ENCODE measurements at regions not wholly inside any gene's neighbourhood (a gene's known extent, or its start where the extent isn't known, plus 50 kb on each side); places are given as distances from the start of the nearest gene placed in this dataset.
A peak's percentile ranks its signal among the peaks of the same experiment; 100 is the strongest.

GRCh38 chr18:78865771-78866310 is 113.8 kb upstream of the SALL3 start:
- DNase-seq (ENCODE audit: low spot score), result no peak

GRCh38 chr18:78867131-78867530 is 112.5 kb upstream of the SALL3 start:
- no peak for DNase-seq (ENCODE audit: low spot score)

- DNase-seq (ENCODE audit: low spot score), result no peak
Observed at GRCh38 chr18:78868330-78869316, 111.0 kb upstream of the SALL3 start.

GRCh38 chr18:78871618-78872017 is 108.0 kb upstream of the SALL3 start:
- no peak for DNase-seq (ENCODE audit: low spot score)

DNA sequence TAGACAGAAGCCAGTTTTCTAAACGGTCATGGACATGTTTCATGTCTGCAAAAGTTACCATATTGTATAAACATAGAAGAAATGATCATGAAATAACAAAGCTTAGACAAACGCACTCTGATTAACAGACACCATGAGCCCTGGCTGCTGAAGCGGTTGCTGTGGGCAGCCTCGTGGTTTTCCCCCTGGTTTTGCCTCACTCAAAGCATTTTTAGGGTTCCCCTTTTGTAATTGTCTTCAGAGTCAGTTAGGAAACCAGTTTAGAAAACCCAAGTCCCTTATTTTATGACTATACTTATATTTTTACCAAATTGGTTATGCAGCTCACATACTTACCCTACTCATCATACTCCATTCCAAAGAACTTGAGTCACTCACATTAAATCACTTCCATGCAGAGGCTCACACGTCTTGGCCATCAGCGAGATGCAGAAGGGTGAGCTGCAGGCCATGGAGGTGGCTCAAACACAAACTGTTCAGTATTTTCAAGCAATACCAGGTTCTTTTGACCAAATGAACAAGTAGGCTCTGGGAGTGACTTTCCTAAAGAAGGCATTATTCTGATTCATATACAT is 105.6 kb upstream of the SALL3 start:
- no peak for DNase-seq (ENCODE audit: low spot score)

DNA sequence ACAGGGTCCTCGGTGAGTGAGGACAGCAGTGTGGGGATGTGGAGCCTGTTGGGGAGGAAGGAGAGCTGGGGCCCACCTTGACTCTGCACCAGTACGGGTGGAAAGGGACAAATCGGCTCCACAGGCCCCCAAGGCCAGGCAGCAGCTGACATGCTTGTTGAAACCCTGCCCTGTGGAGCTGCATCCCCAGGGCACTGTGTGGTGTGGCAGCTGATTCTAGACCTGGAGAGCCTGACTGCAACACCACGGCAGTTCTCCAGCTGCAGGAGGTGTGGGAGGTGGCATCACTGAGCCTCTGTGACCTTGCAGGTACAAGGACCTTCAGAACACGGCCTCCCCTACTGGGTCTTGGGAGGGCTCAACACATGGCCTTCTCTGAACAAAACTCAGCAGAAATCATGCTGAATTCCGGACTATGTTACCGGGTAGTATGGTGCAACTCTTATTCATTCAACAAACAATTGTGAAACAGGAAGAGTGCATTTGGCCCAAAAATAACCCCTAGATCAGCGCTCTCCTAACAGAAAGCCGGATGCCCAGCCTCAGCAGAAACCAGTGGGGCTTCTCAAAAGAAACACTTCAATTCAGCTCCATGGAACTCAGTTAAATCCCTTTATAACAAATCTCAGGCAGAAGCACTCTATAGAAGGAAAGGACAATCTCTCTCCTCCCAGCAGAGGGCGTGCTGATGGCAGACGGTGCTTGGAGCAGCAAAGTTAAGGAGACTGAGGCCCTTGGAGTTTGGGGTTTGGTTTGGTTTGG is 104.4 kb upstream of the SALL3 start:
- peak; percentile 29 for DNase-seq (ENCODE audit: low spot score)

GRCh38 chr18:78875778-78876650 is 103.6 kb upstream of the SALL3 start:
- no peak for DNase-seq (ENCODE audit: low spot score)

DNA sequence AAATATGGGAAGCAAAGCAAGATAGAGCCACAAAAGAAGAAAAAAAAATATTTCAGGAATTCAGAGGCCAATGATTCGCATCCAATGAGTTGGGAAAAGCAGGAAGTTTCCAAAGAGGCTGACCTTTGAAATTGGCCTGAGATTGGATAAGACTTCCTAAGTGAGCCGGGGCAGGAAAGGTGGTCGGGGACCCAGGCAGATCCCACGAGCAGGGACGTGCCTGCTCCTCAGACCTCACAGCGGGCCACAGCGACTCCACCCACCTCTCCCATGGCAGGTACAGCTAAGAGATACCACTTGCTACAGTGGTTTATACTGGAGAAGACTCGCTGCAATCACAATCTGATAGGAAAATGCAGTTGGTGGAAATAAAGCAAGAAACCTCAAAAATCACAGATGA is 102.8 kb upstream of the SALL3 start:
- no peak for DNase-seq (ENCODE audit: low spot score)

GRCh38 chr18:78878335-78878734 is 101.3 kb upstream of the SALL3 start:
- DNase-seq (ENCODE audit: low spot score), result no peak

DNA sequence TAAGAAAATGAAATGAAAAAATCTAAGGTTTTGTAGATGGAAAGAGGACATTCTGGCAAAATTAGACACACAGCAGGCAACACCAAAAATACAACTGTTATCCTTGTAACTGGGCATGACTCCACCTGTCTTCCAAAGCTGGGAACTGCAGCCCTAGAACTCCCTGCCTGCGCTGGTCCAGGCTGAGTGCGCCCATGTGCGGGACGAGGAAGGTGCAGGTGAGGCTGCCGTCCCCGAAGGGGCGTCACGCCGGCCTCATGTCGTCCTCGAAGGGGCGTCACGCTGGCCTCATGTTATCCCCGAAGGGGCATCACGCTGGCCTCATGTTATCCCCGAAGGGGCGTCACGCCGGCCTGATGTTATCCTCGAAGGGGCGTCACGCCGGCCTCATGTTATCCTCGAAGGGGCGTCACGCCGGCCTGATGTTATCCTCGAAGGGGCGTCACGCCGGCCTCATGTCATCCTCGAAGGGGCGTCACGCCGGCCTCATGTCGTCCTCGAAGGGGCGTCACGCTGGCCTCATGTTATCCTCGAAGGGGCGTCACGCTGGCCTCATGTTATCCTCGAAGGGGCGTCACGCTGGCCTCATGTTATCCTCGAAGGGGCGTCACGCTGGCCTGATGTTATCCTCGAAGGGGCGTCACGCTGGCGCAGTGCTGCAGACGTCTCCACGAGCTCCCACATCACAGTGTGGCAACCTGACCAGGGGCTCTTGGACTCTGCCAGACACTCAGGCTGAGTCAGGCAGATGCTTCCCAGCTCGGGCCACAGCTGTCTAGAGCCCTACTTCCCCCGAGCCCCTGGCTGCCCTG is 100.3 kb upstream of the SALL3 start:
- peak; percentile 3 for DNase-seq (ENCODE audit: low spot score)

DNA sequence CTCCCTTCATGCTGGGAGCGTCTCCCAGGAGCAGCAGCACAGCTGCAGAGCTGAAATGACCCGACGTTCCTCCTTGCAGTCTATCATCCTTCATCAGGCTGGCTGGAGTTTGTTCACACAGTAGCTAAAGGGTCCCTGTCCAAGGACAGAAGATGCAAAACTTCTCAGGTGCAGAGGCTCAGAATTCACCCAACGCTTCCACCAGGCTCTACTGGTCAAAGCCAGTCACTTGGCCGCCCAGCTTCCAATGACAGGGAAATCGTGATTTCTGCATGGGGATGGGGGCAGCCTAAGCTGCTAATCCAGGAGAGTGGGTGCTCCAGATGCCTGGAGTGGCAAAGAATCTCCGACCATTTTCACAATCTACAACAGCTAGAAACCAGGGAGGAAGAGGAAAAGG is 97.0 kb upstream of the SALL3 start:
- no peak for DNase-seq (ENCODE audit: low spot score)

GRCh38 chr18:78883501-78883900 is 96.1 kb upstream of the SALL3 start:
- DNase-seq (ENCODE audit: low spot score), result no peak

GRCh38 chr18:78884502-78884901 is 95.1 kb upstream of the SALL3 start:
- peak; percentile 4 for DNase-seq (ENCODE audit: low spot score)

- no peak for DNase-seq (ENCODE audit: low spot score)
Observed at GRCh38 chr18:78889250-78889649, 90.4 kb upstream of the SALL3 start.

GRCh38 chr18:78890388-78890787 is 89.2 kb upstream of the SALL3 start:
- DNase-seq (ENCODE audit: low spot score), result no peak

DNA sequence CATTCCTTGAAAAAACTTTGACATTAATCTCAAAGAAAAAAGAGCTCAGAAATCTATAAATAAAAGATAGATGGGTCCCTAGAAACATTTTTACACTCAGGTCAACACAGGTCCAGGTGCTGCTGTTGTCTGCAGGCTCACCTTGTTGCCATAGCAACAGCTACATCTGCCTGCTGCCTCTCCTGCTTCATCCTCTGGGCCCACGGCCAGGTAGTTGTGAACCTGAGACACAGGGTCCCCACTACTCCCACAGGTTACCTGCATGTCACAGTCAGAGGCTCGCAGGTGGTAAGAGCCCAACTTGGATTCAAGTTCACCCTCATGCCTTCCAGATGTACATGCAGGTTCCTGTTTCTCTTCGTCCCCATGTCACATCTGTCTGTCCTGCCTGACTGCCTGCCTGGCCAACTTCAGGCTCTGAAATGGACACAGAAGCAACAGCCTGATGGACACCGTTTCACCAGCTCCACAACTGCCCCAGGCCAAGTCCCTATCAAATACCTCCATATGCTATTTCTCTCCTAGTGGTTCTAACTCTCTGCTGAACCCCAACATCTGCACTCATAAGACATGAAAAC is 88.3 kb upstream of the SALL3 start:
- no peak for DNase-seq (ENCODE audit: low spot score)

DNA sequence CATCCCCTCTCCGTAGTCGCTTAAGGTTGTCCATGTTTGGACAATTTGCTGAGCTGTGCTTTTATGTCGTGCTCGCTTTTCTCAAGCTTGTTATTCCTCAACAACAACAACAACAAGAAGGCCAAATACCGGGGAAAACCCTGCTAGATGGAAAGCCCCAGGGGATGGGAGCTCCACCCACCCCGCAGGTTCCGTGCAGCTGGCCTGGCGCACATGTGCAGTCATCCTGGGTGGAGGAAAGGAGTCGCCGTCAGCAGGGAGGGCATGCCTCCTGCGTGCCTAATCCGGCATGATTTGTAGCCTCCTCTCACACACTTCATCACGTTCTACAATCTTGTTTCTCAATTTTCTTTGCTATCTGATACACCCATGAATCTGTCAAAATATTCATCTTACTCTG is 87.4 kb upstream of the SALL3 start:
- no peak for DNase-seq (ENCODE audit: low spot score)

GRCh38 chr18:78892721-78893120 is 86.9 kb upstream of the SALL3 start:
- no peak for DNase-seq (ENCODE audit: low spot score)

- no peak for DNase-seq (ENCODE audit: low spot score)
Observed at GRCh38 chr18:78893281-78894032, 86.2 kb upstream of the SALL3 start.
